ENCODE measurements at regions not wholly inside any gene's neighbourhood (a gene's known extent, or its start where the extent isn't known, plus 50 kb on each side); places are given as distances from the start of the nearest gene placed in this dataset.
"Not testable (repeated sequence)": the region's sequence is repeated elsewhere in the genome, so short reads cannot be mapped to it uniquely, and the experiment has no call there.

- DNase-seq: peak; percentile 30
Observed at GRCh38 chr18:961644-962355, 57.1 kb downstream of the ADCYAP1 start.

GRCh38 chr18:963276-963675 lies 58.6 kb downstream of the ADCYAP1 start:
- DNase-seq: no peak

- DNase-seq: no peak
Observed at GRCh38 chr18:965921-966758, 61.5 kb downstream of the ADCYAP1 start.

- DNase-seq: no peak
Observed at GRCh38 chr18:966759-967576, 62.3 kb downstream of the ADCYAP1 start.

GRCh38 chr18:968910-969309 lies 64.2 kb downstream of the ADCYAP1 start:
- not testable (repeated sequence) for DNase-seq

- DNase-seq: not testable (repeated sequence)
Observed at GRCh38 chr18:969311-969710, 64.6 kb downstream of the ADCYAP1 start.

- not testable (repeated sequence) for DNase-seq
Observed at GRCh38 chr18:974606-975005, 69.9 kb downstream of the ADCYAP1 start.

GRCh38 chr18:976393-977128 lies 71.9 kb downstream of the ADCYAP1 start:
- DNase-seq: not testable (repeated sequence)

GRCh38 chr18:977327-977726 lies 72.7 kb downstream of the ADCYAP1 start:
- not testable (repeated sequence) for DNase-seq

- not testable (repeated sequence) for DNase-seq
Observed at GRCh38 chr18:977732-978131, 73.1 kb downstream of the ADCYAP1 start.

GRCh38 chr18:980586-980985 lies 75.9 kb downstream of the ADCYAP1 start:
- no peak for DNase-seq

- no peak for DNase-seq
Observed at GRCh38 chr18:984004-984403, 79.3 kb downstream of the ADCYAP1 start.

GRCh38 chr18:985212-985661 lies 80.6 kb downstream of the ADCYAP1 start:
- DNase-seq: peak; percentile 6

- no peak for DNase-seq
Observed at GRCh38 chr18:986051-986450, 81.4 kb downstream of the ADCYAP1 start.

- DNase-seq: no peak
Observed at GRCh38 chr18:986552-986951, 81.9 kb downstream of the ADCYAP1 start.

- peak; percentile 29 for DNase-seq
Observed at GRCh38 chr18:987325-988186, 82.9 kb downstream of the ADCYAP1 start.

GRCh38 chr18:989425-989824 lies 84.8 kb downstream of the ADCYAP1 start:
- no peak for DNase-seq

GRCh38 chr18:990197-990596 lies 85.5 kb downstream of the ADCYAP1 start:
- no peak for DNase-seq

GRCh38 chr18:991441-991840 lies 86.8 kb downstream of the ADCYAP1 start:
- no peak for DNase-seq

GRCh38 chr18:993560-993959 lies 88.9 kb downstream of the ADCYAP1 start:
- no peak for DNase-seq

- DNase-seq: no peak
Observed at GRCh38 chr18:995629-996028, 91.0 kb downstream of the ADCYAP1 start.
